Hepatocyte (in vitro differentiated cells): ENCODE measurements at regions not wholly inside any gene's neighbourhood (a gene's known extent, or its start where the extent isn't known, plus 50 kb on each side); places are given as distances from the start of the nearest gene placed in this dataset.

Source experiments
- CTCF ChIP-seq: fragments of 200-600 bp; sonication (generic); IDR thresholded peaks from 2 replicates; pipeline ENCODE4 v1.5.1; 2016; ENCODE audit warnings: antibody characterized with exemption, mild to moderate bottlenecking; ENCODE audit not compliant: poor library complexity
- EZH2 ChIP-seq: fragments of 200-600 bp; sonication (generic); IDR thresholded peaks from 2 replicates; pipeline ENCODE4 v1.6.1; 2016; ENCODE audit warnings: antibody characterized with exemption, mild to moderate bottlenecking, borderline replicate concordance

- TF ChIP-seq CTCF = no peak
- no peak for TF ChIP-seq EZH2
These were observed 186.9 kb downstream of the RBFOX3 start for GRCh38 chr17:79423811-79424465.
